Kasumi-1 (cell line): ENCODE measurements at regions not wholly inside any gene's neighbourhood (a gene's known extent, or its start where the extent isn't known, plus 50 kb on each side); places are given as distances from the start of the nearest gene placed in this dataset.

Experiments
- DNase-seq, 2 experiments: peaks; one replicate each; lab custom pipeline; 2025; lab: John Stamatoyannopoulos, UW

- peak; percentile 45 to 60 for DNase-seq
These were observed 118.7 kb downstream of the ZFP36L2 start for GRCh38 chr2:43107679-43108078.

- DNase-seq: peak in 1 of 2 experiments; percentile 25
These were observed 119.6 kb downstream of the ZFP36L2 start for GRCh38 chr2:43106559-43107527.

GRCh38 chr2:43105586-43106558, 120.5 kb downstream of the ZFP36L2 start:
- DNase-seq: peak; percentile 93 to 95

GRCh38 chr2:43104763-43105162, 121.6 kb downstream of the ZFP36L2 start:
- DNase-seq: peak; percentile 22 to 57

GRCh38 chr2:43104106-43104505, 122.3 kb downstream of the ZFP36L2 start:
- DNase-seq: no peak

- no peak for DNase-seq
These were observed 123.4 kb downstream of the ZFP36L2 start for GRCh38 chr2:43103093-43103404.

- no peak for DNase-seq
These were observed 123.9 kb downstream of the ZFP36L2 start for GRCh38 chr2:43102366-43103092.

- DNase-seq: no peak
These were observed 124.7 kb downstream of the ZFP36L2 start for GRCh38 chr2:43101751-43102150.

GRCh38 chr2:43100883-43101662, 125.3 kb downstream of the ZFP36L2 start:
- no peak for DNase-seq

- no peak for DNase-seq
These were observed 126.0 kb downstream of the ZFP36L2 start for GRCh38 chr2:43100362-43100882.

GRCh38 chr2:43099797-43100196, 126.6 kb downstream of the ZFP36L2 start:
- no peak for DNase-seq

GRCh38 chr2:43098539-43098938, 127.9 kb downstream of the ZFP36L2 start:
- DNase-seq: no peak

GRCh38 chr2:43097644-43098408, 128.6 kb downstream of the ZFP36L2 start:
- DNase-seq: peak in 1 of 2 experiments; percentile 6

GRCh38 chr2:43095533-43096295, 130.7 kb downstream of the ZFP36L2 start:
- DNase-seq: no peak

- no peak for DNase-seq
These were observed 133.8 kb downstream of the ZFP36L2 start for GRCh38 chr2:43092520-43093179.

- no peak for DNase-seq
These were observed 136.1 kb downstream of the ZFP36L2 start for GRCh38 chr2:43090317-43090716.

- DNase-seq: no peak
These were observed 138.0 kb downstream of the ZFP36L2 start for GRCh38 chr2:43088143-43089073.

GRCh38 chr2:43087413-43087812, 139.0 kb downstream of the ZFP36L2 start:
- no peak for DNase-seq
